H9 (cell line): ENCODE measurements at regions not wholly inside any gene's neighbourhood (a gene's known extent, or its start where the extent isn't known, plus 50 kb on each side); places are given as distances from the start of the nearest gene placed in this dataset.

Source experiments
- DNase-seq: peaks from one replicate; pipeline ENCODE4 v3.0.0-alpha.2; 2017
- H2AFZ ChIP-seq: one replicate; pipeline ENCODE4 v1.6.1; 2013; ENCODE audit warnings: mild to moderate bottlenecking, low read length, control low read depth, moderate library complexity
- H2AK5ac ChIP-seq: 2 replicates; pipeline ENCODE4 v1.6.1; 2013; ENCODE audit warnings: low read length, control low read depth, mixed read lengths; ENCODE audit not compliant: insufficient read length
- H2BK120ac ChIP-seq: one replicate; pipeline ENCODE4 v1.6.1; 2013; ENCODE audit warnings: low read depth, mild to moderate bottlenecking, low read length, control low read depth, inconsistent platforms; ENCODE audit not compliant: poor library complexity, severe bottlenecking
- H2BK12ac ChIP-seq: 2 replicates; pipeline ENCODE4 v1.6.1; 2013; ENCODE audit warnings: low read length, control low read depth, mixed read lengths, low read depth; ENCODE audit not compliant: insufficient read length
- H2BK15ac ChIP-seq: 2 replicates; pipeline ENCODE4 v1.6.1; 2013; ENCODE audit warnings: low read depth, low read length, control low read depth
- H2BK20ac ChIP-seq: one replicate; pipeline ENCODE4 v1.6.1; 2013; ENCODE audit warnings: low read depth, mild to moderate bottlenecking, low read length, control low read depth, inconsistent platforms; ENCODE audit not compliant: poor library complexity, severe bottlenecking
- H2BK5ac ChIP-seq: 2 replicates; pipeline ENCODE4 v1.6.1; 2013; ENCODE audit warnings: low read length, control low read depth, mixed read lengths; ENCODE audit not compliant: insufficient read length
- H3K14ac ChIP-seq: 2 replicates; pipeline ENCODE4 v1.6.1; 2013; ENCODE audit warnings: low read length, control low read depth; ENCODE audit not compliant: insufficient read depth
- H3K18ac ChIP-seq: 2 replicates; pipeline ENCODE4 v1.6.1; 2013; ENCODE audit warnings: low read depth, mild to moderate bottlenecking, mixed read lengths, low read length, control low read depth; ENCODE audit not compliant: insufficient read length
- H3K23ac ChIP-seq: 2 replicates; pipeline ENCODE4 v1.6.1; 2013; ENCODE audit warnings: low read length, control low read depth, mixed read lengths, low read depth; ENCODE audit not compliant: insufficient read length
- H3K23me2 ChIP-seq: 2 replicates; pipeline ENCODE4 v1.6.1; 2013; ENCODE audit warnings: low read depth, mild to moderate bottlenecking, mixed read lengths, low read length, control low read depth; ENCODE audit not compliant: insufficient read length, poor library complexity, severe bottlenecking
- H3K27ac ChIP-seq: 2 replicates; pipeline ENCODE4 v1.5.1; 2013; ENCODE audit warnings: low read length, control low read depth, mixed read lengths, low read depth; ENCODE audit not compliant: insufficient read length
- H3K27me3 ChIP-seq: 2 replicates; pipeline ENCODE4 v1.6.1; 2013; ENCODE audit warnings: low read length, control low read depth, inconsistent platforms; ENCODE audit not compliant: insufficient read depth
- H3K4ac ChIP-seq: 2 replicates; pipeline ENCODE4 v1.6.1; 2013; ENCODE audit warnings: low read depth, mild to moderate bottlenecking, control low read depth, inconsistent platforms, low read length, moderate library complexity
- H3K4me1 ChIP-seq: 2 replicates; pipeline ENCODE4 v1.6.1; 2013; ENCODE audit warnings: low read length, control low read depth, inconsistent platforms; ENCODE audit not compliant: insufficient read depth
- H3K4me2 ChIP-seq: 2 replicates; pipeline ENCODE4 v1.6.1; 2013; ENCODE audit warnings: low read length, control low read depth, mixed read lengths; ENCODE audit not compliant: insufficient read length, insufficient read depth
- H3K56ac ChIP-seq: 2 replicates; pipeline ENCODE4 v1.6.1; 2013; ENCODE audit warnings: low read depth, mild to moderate bottlenecking, mixed read lengths, low read length, control low read depth; ENCODE audit not compliant: insufficient read length
- H3K79me1 ChIP-seq: 2 replicates; pipeline ENCODE4 v1.6.1; 2013; ENCODE audit warnings: low read depth, mild to moderate bottlenecking, moderate library complexity, low read length, control low read depth, inconsistent platforms; ENCODE audit not compliant: insufficient read depth, poor library complexity, severe bottlenecking
- H3K79me2 ChIP-seq: 2 replicates; pipeline ENCODE4 v1.6.1; 2013; ENCODE audit warnings: low read length, control low read depth, inconsistent platforms; ENCODE audit not compliant: insufficient read depth
- H3K9ac ChIP-seq: 2 replicates; pipeline ENCODE4 v1.6.1; 2013; ENCODE audit warnings: low read length, control low read depth, mixed read lengths; ENCODE audit not compliant: insufficient read length; ENCODE audit errors: extremely low read depth
- H3K9me3 ChIP-seq: one replicate; pipeline ENCODE4 v1.6.1; 2013; ENCODE audit warnings: low read depth, low read length, inconsistent platforms; ENCODE audit not compliant: control insufficient read depth
- H3T11ph ChIP-seq: one replicate; pipeline ENCODE4 v1.6.1; 2013; ENCODE audit warnings: mild to moderate bottlenecking, low read length, control low read depth, inconsistent platforms
- H4K20me1 ChIP-seq: one replicate; pipeline ENCODE4 v1.6.1; 2013; ENCODE audit not compliant: control insufficient read depth, insufficient read length, insufficient read depth
- H4K5ac ChIP-seq: 2 replicates; pipeline ENCODE4 v1.6.1; 2013; ENCODE audit warnings: low read depth, mild to moderate bottlenecking, mixed read lengths, low read length, control low read depth; ENCODE audit not compliant: insufficient read length
- H4K8ac ChIP-seq: replicated peaks from 2 replicates; pipeline ENCODE4 v1.6.1; 2013; ENCODE audit warnings: low read length, control low read depth, mixed read lengths, low read depth; ENCODE audit not compliant: insufficient read length
- H4K91ac ChIP-seq: 2 replicates; pipeline ENCODE4 v1.6.1; 2013; ENCODE audit warnings: low read depth, mild to moderate bottlenecking, moderate library complexity, mixed read lengths, low read length, control low read depth; ENCODE audit not compliant: insufficient read length
- H3K27ac Mint-ChIP-seq, 3 experiments: 2 replicates in 2 of 3; 3 replicates in 1 of 3; pipeline ENCODE4 v1.8.0; 2020 to 2021; ENCODE audit warnings: mixed read lengths in 3 of 3, mild to moderate bottlenecking in 1 of 3, moderate library complexity in 1 of 3
- H3K27me3 Mint-ChIP-seq: 2 replicates; pipeline ENCODE4 v1.8.0; 2021; ENCODE audit warnings: low read depth, mild to moderate bottlenecking, moderate library complexity, mixed read lengths
- H3K36me3 Mint-ChIP-seq, 3 experiments: 2 replicates in 2 of 3; 3 replicates in 1 of 3; pipeline ENCODE4 v1.8.0; 2020 to 2021; ENCODE audit warnings: low read depth in 3 of 3, mixed read lengths in 3 of 3; ENCODE audit not compliant: insufficient read depth in 1 of 3
- H3K4me1 Mint-ChIP-seq, 2 experiments: 2 replicates each; pipeline ENCODE4 v1.8.0; 2020; ENCODE audit warnings: mixed read lengths in 2 of 2
- H3K4me3 Mint-ChIP-seq, 2 experiments: 2 replicates in 1 of 2; 3 replicates in 1 of 2; pipeline ENCODE4 v1.8.0; 2020 to 2021; ENCODE audit warnings: mild to moderate bottlenecking in 2 of 2, mixed read lengths in 2 of 2, moderate library complexity in 1 of 2
- H3K9me3 Mint-ChIP-seq, 2 experiments: 2 replicates in 1 of 2; 3 replicates in 1 of 2; pipeline ENCODE4 v1.8.0; 2020; ENCODE audit warnings: mild to moderate bottlenecking in 2 of 2, mixed read lengths in 2 of 2, moderate library complexity in 1 of 2
- CTCF ChIP-seq: fragments of 200-600 bp; sonication (generic); conservative IDR thresholded peaks from 3 replicates; pipeline ENCODE4 v1.8.0; 2021; ENCODE audit warnings: antibody characterized with exemption, mild to moderate bottlenecking
- WGBS: extraction: QIAGEN DNeasy Blood & Tissue Kit; methylation state at CpG from one replicate; pipeline ENCODE4 v1.1.7; 2013; ENCODE audit warnings: missing lambda C conversion rate, low lambda C conversion rate, mixed read lengths; ENCODE audit not compliant: insufficient read length; ENCODE audit errors: extremely low coverage; 5-methylcytosine and 5-hydroxymethylcytosine counted together

- Mint-ChIP-seq H3K4me3 (no peak overlapping the region), H3K36me3 (peaks cover 0 to 15% (median 0%) of the 10 kb centered on the region in 3 experiments; a peak in 3 of 7 replicates), H3K4me1 (no peaks in the 10 kb centered on the region), H3K9me3 (peaks cover 4 to 9% of the 10 kb centered on the region in 2 experiments; a peak in 4 of 5 replicates), H3K27ac (no peak overlapping the region), H3K27me3 (no peaks in the 10 kb centered on the region)
- H2BK12ac ChIP-seq = no peak overlapping the region
- H4K91ac ChIP-seq = no peak overlapping the region
- 0 out of 2 replicates have a peak overlapping the region, but pooled peaks have one; percentile 16 for H2BK15ac ChIP-seq
- H2BK5ac ChIP-seq = no peak overlapping the region
- no peaks in the 10 kb centered on the region for H3K79me2 ChIP-seq
- no peak overlapping the region for H3K56ac ChIP-seq
- no peaks in the 10 kb centered on the region for H3K23me2 ChIP-seq
- no peak overlapping the region for H3K18ac ChIP-seq
- H3K23ac ChIP-seq = no peak overlapping the region
- H2AK5ac ChIP-seq = no peak overlapping the region
- H2BK20ac ChIP-seq = no peak overlapping the region
- no peak overlapping the region for H2BK120ac ChIP-seq
- H3K14ac ChIP-seq = no peak overlapping the region
- no peak overlapping the region for H3T11ph ChIP-seq
- WGBS = no CpG with 5 or more reads among the region's 4 CpGs
- H3K4me1 ChIP-seq = no peaks in the 10 kb centered on the region
- no peak for TF ChIP-seq CTCF
- no peaks in the 10 kb centered on the region for H4K20me1 ChIP-seq
- no peak overlapping the region for H3K9ac ChIP-seq
- no peak overlapping the region for H3K27ac ChIP-seq
- H4K8ac ChIP-seq = no peak overlapping the region
- no peaks in the 10 kb centered on the region for H3K79me1 ChIP-seq
- no peaks in the 10 kb centered on the region for H3K27me3 ChIP-seq
- DNase-seq = no peak
- no peak overlapping the region for H3K4ac ChIP-seq
- H3K9me3 ChIP-seq = no peaks in the 10 kb centered on the region
- H2AFZ ChIP-seq = no peak overlapping the region
- no peak overlapping the region for H4K5ac ChIP-seq
- H3K4me2 ChIP-seq = no peak overlapping the region
Observed at GRCh38 chrX:88908056-88908455, 161.0 kb downstream of the CPXCR1 start.
